HG03558 (cell line): ENCODE measurements at regions not wholly inside any gene's neighbourhood (a gene's known extent, or its start where the extent isn't known, plus 50 kb on each side); places are given as distances from the start of the nearest gene placed in this dataset.
"Not testable (repeated sequence)": the region's sequence is repeated elsewhere in the genome, so short reads cannot be mapped to it uniquely, and the experiment has no call there.

Source experiments
- ATAC-seq: cut with Tn5 transposase; IDR thresholded peaks from one replicate; pipeline ENCODE4 v1.9.1; 2021; ENCODE audit warnings: moderate number of reproducible peaks; ENCODE audit not compliant: unreplicated experiment; ENCODE audit errors: extremely low read depth

DNA sequence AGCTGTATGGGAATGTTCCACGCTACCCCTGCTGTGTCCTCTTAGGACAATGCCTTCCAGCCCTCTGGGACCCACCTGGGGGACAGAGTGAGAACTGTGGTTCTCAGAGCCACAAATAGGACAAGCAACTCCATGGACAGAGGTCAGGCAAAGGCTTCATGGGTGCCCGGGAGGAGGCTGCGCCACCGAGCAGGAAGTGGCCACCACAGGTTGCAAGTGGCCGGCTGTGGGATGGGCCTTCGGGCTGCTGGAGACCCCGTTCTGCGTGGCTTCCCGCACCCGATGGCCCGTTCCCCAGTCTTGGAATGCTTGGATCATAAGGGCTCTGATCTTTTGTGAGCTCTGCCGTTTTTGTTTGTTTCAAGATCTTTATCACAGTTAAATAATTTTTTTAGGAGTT, 118.8 kb downstream of the BOD1 start:
- ATAC-seq: no peak

- ATAC-seq: no peak
These were observed 119.6 kb downstream of the BOD1 start for GRCh38 chr5:173496883-173497255.

DNA sequence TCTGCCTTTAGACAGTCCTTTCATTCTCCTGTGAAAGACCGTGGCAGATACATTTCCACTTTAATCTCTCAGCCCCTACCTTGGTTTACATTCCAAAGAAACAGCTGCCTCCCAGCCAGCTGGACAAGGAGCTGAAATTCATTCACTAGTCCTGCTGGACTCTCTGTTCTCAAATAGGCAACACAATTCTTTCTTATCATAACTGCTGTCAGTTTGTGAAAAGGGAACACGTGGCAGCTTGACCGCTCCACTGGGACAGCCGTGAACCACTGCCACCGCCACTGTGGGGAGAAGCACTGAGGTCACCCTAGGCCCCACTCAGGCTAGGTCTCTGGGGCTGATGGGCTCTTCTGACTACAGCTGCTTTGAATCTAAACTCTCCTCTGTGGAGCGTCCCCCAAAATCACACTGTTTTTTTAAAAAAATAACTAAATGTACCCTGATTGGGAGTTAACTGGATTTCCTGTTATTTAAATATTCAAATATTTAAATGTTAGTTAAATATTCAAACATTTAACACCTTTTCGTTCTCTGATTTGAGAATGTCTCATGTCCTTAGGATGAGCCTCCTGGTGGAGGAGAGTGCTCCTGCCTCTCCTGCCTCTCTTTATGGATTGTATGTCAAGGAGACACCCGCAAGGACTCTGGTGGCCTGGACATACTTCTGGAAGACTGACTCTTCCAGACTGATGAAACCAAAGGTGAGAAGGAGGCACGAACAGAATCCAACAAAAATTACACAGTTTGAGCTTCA, 120.1 kb downstream of the BOD1 start:
- no peak for ATAC-seq

DNA sequence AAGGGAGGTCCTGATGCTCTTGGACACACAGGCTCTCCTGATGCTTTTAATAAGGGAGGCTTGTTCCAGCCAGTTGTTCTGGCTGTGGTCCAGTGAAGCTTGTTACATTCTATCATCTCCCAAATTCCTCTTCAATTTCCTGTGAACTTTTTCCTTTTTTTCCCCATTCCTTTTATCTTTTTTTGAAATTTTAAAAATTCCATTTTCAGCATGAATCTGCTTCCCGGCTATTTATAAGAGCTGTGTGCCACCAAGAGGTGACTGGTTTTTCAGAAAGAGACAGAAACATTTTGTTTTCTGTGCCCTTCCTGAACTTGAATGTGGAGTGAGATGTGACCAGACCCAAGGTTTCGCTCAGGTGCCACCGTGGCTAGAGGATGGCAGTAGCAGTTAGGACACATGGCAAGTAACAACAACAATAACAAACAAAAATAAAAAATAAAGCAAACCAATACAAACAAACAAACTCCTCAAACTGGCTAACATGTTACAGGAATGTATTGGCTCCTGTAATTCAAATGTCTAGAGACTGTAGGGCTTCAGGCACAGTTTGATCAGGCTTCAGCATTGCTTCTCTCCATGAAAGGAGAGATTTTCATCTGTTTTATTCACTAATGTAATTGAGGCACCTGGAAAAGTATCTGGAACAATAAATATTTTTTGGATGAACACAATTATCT, 121.1 kb downstream of the BOD1 start:
- no peak for ATAC-seq

- no peak for ATAC-seq
These were observed 122.0 kb downstream of the BOD1 start for GRCh38 chr5:173494446-173494845.

- no peak for ATAC-seq
These were observed 122.6 kb downstream of the BOD1 start for GRCh38 chr5:173493846-173494245.

GRCh38 chr5:173493040-173493439, 123.4 kb downstream of the BOD1 start:
- ATAC-seq: no peak

- no peak for ATAC-seq
These were observed 125.8 kb downstream of the BOD1 start for GRCh38 chr5:173490681-173491080.

DNA sequence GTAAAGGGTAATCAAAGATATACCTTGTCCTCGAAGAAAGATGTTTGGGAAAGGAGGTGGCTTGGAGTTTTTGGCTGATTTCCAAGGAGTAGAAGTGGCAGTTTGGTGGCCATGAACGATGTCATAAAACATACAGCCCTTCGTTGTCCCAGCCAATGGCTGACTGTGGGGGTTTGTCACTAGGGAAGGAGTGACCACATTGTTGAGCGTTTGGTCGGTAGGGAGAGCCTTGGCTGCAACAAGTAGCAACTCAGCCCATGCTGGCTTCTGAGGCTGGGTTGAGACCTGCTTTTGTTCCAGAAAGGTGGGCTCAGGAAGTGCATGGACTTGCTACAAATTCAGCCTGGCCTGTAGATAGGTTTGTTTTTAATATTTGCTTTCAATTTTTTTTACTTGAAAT, 128.3 kb downstream of the BOD1 start:
- ATAC-seq: no peak

GRCh38 chr5:173487300-173487699, 129.2 kb downstream of the BOD1 start:
- ATAC-seq: no peak

- no peak for ATAC-seq
These were observed 129.9 kb downstream of the BOD1 start for GRCh38 chr5:173486355-173487225.

GRCh38 chr5:173484569-173484968, 131.9 kb downstream of the BOD1 start:
- ATAC-seq: no peak

DNA sequence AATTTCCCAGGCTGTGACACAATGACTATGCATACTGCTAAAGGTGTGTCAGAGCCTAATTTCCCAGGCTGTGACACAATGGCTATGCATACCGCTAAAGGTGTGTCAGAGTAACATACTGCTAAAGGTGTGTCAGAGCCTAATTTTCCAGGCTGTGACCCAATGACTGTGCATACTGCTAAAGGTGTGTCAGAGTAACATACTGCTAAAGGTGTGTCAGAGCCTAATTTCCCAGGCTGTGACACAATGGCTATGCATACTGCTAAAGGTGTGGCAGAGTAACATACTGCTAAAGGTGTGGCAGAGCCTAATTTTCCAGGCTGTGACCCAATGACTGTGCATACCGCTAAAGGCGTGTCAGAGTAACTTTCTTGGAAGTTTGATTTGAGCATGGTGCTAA, 132.9 kb downstream of the BOD1 start:
- not testable (repeated sequence) for ATAC-seq

- ATAC-seq: no peak
These were observed 133.3 kb downstream of the BOD1 start for GRCh38 chr5:173483160-173483559.

- ATAC-seq: no peak
These were observed 134.6 kb downstream of the BOD1 start for GRCh38 chr5:173481821-173482220.

GRCh38 chr5:173480896-173481295, 135.6 kb downstream of the BOD1 start:
- ATAC-seq: no peak

- no peak for ATAC-seq
These were observed 136.7 kb downstream of the BOD1 start for GRCh38 chr5:173479711-173480110.

GRCh38 chr5:173477345-173478040, 139.0 kb downstream of the BOD1 start:
- no peak for ATAC-seq

- ATAC-seq: no peak
These were observed 140.7 kb downstream of the BOD1 start for GRCh38 chr5:173475780-173476179.

- no peak for ATAC-seq
These were observed 141.6 kb downstream of the BOD1 start for GRCh38 chr5:173474881-173475287.
